Kidney epithelial cell (primary cell): ENCODE measurements at regions not wholly inside any gene's neighbourhood (a gene's known extent, or its start where the extent isn't known, plus 50 kb on each side); places are given as distances from the start of the nearest gene placed in this dataset.

Experiments
- DNase-seq: peaks from one replicate; pipeline ENCODE4 v3.0.0-alpha.2; 2010; ENCODE audit warnings: low read depth
- H3K27me3 ChIP-seq: 2 replicates; pipeline ENCODE4 v1.6.0; 2011; ENCODE audit warnings: low read length; ENCODE audit not compliant: control insufficient read depth, insufficient read depth
- H3K36me3 ChIP-seq: 2 replicates; pipeline ENCODE4 v1.5.1; 2011; ENCODE audit warnings: low read length; ENCODE audit not compliant: control insufficient read depth, insufficient read depth
- H3K4me3 ChIP-seq: 2 replicates; pipeline ENCODE4 v1.5.1; 2011; ENCODE audit warnings: low read depth, mild to moderate bottlenecking, control low read depth, low read length
- TF ChIP-seq, protein P1 (sequence below): IDR thresholded peaks from 2 replicates; pipeline ENCODE4 v1.5.1; 2011; ENCODE audit warnings: mild to moderate bottlenecking, moderate library complexity, low read length, control low read depth, inconsistent platforms; ENCODE audit not compliant: insufficient read depth, poor library complexity, severe bottlenecking

DNA sequence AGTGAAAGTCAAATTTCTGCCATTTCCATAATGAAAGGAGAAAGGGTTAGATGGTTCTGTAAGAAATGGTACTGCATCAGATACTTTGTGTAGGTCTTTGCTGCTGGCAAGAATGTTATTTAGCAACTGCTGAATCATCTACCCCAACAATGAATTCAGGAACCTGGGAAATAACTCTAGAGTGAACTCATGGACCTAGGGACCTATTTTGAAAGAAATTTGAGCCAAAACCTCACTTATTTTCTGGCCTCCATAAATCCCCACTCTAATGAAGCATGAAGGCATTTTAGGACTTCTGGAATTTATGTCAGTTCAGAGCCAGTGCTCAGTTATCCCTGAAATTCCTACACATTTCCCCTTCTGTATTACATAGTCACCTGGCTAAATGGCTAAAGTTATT lies 50.9 kb upstream of the CPNE8 start:
- DNase-seq, result peak; percentile 76
- no peak overlapping the region for H3K4me3 ChIP-seq
- H3K36me3 ChIP-seq, result no peaks in the 10 kb centered on the region
- H3K27me3 ChIP-seq, result no peaks in the 10 kb centered on the region
- TF ChIP-seq, protein P1, sequence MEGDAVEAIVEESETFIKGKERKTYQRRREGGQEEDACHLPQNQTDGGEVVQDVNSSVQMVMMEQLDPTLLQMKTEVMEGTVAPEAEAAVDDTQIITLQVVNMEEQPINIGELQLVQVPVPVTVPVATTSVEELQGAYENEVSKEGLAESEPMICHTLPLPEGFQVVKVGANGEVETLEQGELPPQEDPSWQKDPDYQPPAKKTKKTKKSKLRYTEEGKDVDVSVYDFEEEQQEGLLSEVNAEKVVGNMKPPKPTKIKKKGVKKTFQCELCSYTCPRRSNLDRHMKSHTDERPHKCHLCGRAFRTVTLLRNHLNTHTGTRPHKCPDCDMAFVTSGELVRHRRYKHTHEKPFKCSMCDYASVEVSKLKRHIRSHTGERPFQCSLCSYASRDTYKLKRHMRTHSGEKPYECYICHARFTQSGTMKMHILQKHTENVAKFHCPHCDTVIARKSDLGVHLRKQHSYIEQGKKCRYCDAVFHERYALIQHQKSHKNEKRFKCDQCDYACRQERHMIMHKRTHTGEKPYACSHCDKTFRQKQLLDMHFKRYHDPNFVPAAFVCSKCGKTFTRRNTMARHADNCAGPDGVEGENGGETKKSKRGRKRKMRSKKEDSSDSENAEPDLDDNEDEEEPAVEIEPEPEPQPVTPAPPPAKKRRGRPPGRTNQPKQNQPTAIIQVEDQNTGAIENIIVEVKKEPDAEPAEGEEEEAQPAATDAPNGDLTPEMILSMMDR, result no peak
